HepG2 (cell line): ENCODE measurements at regions not wholly inside any gene's neighbourhood (a gene's known extent, or its start where the extent isn't known, plus 50 kb on each side); places are given as distances from the start of the nearest gene placed in this dataset.

ENCODE experiments used
- ATF7 ChIP-seq, 2 experiments: fragments of 450-650 bp in 1 of 2; sonication (generic) in 1 of 2; formaldehyde crosslinking in 1 of 2; IDR thresholded peaks; 2 replicates each; pipeline versions ENCODE4 v1.4.0 to v1.6.1; 2016 to 2020; ENCODE audit warnings: antibody characterized with exemption in 1 of 2, mild to moderate bottlenecking in 1 of 2, missing genetic modification reagents in 1 of 2
- CCAR2 ChIP-seq: fragments of 200-400 bp; formaldehyde crosslinking; optimal IDR thresholded peaks from 2 replicates; pipeline ENCODE3; 2018; ENCODE audit warnings: low read depth, mild to moderate bottlenecking, low read length, moderate library complexity
- GTF2F1 ChIP-seq: fragments of 150-350 bp; IDR thresholded peaks from 2 replicates; pipeline ENCODE4 v1.6.1; 2014; ENCODE audit warnings: low read length
- GTF3A ChIP-seq: sonication (generic); formaldehyde crosslinking; conservative IDR thresholded peaks from 2 replicates; pipeline ENCODE4 v1.4.0; 2020; ENCODE audit warnings: mild to moderate bottlenecking, missing genetic modification reagents
- HDAC1 ChIP-seq: sonication (generic); formaldehyde crosslinking; IDR thresholded peaks from 2 replicates; pipeline ENCODE4 v1.5.1; 2020; ENCODE audit warnings: mild to moderate bottlenecking, missing genetic modification reagents
- HHEX ChIP-seq: IDR thresholded peaks from 2 replicates; pipeline ENCODE4 v1.6.1; 2016; ENCODE audit warnings: control low read depth
- ISX ChIP-seq: sonication (generic); formaldehyde crosslinking; conservative IDR thresholded peaks from 2 replicates; pipeline ENCODE4 v1.5.0; 2020; ENCODE audit warnings: missing genetic modification reagents
- KDM4B ChIP-seq: sonication (generic); formaldehyde crosslinking; IDR thresholded peaks from 2 replicates; pipeline ENCODE4 v1.4.0; 2020; ENCODE audit warnings: missing genetic modification reagents
- KLF12 ChIP-seq: sonication (generic); formaldehyde crosslinking; IDR thresholded peaks from 2 replicates; pipeline ENCODE4 v1.4.0; 2020; ENCODE audit warnings: missing genetic modification reagents, borderline replicate concordance
- MNT ChIP-seq: fragments of 450-650 bp; IDR thresholded peaks from 2 replicates; pipeline ENCODE4 v1.6.1; 2016
- MTA1 ChIP-seq: sonication (generic); formaldehyde crosslinking; IDR thresholded peaks from 2 replicates; pipeline ENCODE4 v1.4.0; 2020; ENCODE audit warnings: missing genetic modification reagents, mild to moderate bottlenecking, borderline replicate concordance
- POGK ChIP-seq: sonication (generic); formaldehyde crosslinking; conservative IDR thresholded peaks from 2 replicates; pipeline ENCODE4 v1.8.0; 2022; ENCODE audit warnings: mild to moderate bottlenecking, moderate library complexity, missing genetic modification reagents
- PPARG ChIP-seq: conservative IDR thresholded peaks from 2 replicates; pipeline ENCODE4 v1.6.1; 2016; ENCODE audit warnings: missing biosample characterization, missing genetic modification reagents
- SNAPC4 ChIP-seq: sonication (generic); formaldehyde crosslinking; IDR thresholded peaks from 2 replicates; pipeline ENCODE4 v1.4.0; 2020; ENCODE audit warnings: mild to moderate bottlenecking, missing genetic modification reagents
- ZFP37 ChIP-seq: sonication (generic); formaldehyde crosslinking; IDR thresholded peaks from 2 replicates; pipeline ENCODE4 v1.4.0; 2020; ENCODE audit warnings: missing genetic modification reagents, borderline replicate concordance
- ZNF136 ChIP-seq: sonication (generic); formaldehyde crosslinking; IDR thresholded peaks from 2 replicates; pipeline ENCODE4 v1.8.1; 2022; ENCODE audit warnings: low read depth, mild to moderate bottlenecking, moderate library complexity, missing genetic modification reagents
- ZNF501 ChIP-seq: sonication (generic); formaldehyde crosslinking; IDR thresholded peaks from 2 replicates; pipeline ENCODE4 v1.5.1; 2020; ENCODE audit warnings: mild to moderate bottlenecking, moderate library complexity, missing genetic modification reagents
- ZNF550 ChIP-seq: sonication (generic); formaldehyde crosslinking; IDR thresholded peaks from 2 replicates; pipeline ENCODE4 v1.4.0; 2020; ENCODE audit warnings: mild to moderate bottlenecking, missing genetic modification reagents, borderline replicate concordance
- ZNF574 ChIP-seq: sonication (generic); formaldehyde crosslinking; IDR thresholded peaks from 2 replicates; pipeline ENCODE4 v1.4.0; 2020; ENCODE audit warnings: missing genetic modification reagents
- ZNF839 ChIP-seq: sonication (generic); formaldehyde crosslinking; IDR thresholded peaks from 2 replicates; pipeline ENCODE4 v1.4.0; 2020; ENCODE audit warnings: missing genetic modification reagents, mild to moderate bottlenecking, borderline replicate concordance
- ZNF850 ChIP-seq: sonication (generic); formaldehyde crosslinking; conservative IDR thresholded peaks from 2 replicates; pipeline ENCODE4 v1.9.0; 2021; ENCODE audit warnings: mild to moderate bottlenecking, missing genetic modification reagents

- TF ChIP-seq ZNF574 (no peak), KDM4B (CRISPR knock-in tag) (peak; percentile 79; the same call in 1 of the 2 replicates), KLF12 (CRISPR knock-in tag) (no peak), ZNF501 (CRISPR knock-in tag) (no peak), SNAPC4 (no peak), MNT (no peak), ATF7 (IDR thresholded peaks at IDR 0.05) (peak; percentile 91), ATF7 (CRISPR knock-in tag; IDR thresholded peaks at IDR 0.05) (peak; percentile 93; the same call in 1 of the 2 replicates), ZNF136 (CRISPR knock-in tag) (no peak), ZFP37 (CRISPR knock-in tag) (no peak), ISX (CRISPR knock-in tag) (no peak), ZNF550 (CRISPR knock-in tag) (no peak), HDAC1 (peak; percentile 64), MTA1 (CRISPR knock-in tag) (no peak), GTF2F1 (no peak), GTF3A (CRISPR knock-in tag) (no peak), PPARG (CRISPR knock-in tag) (peak; percentile 84), CCAR2 (no peak), ZNF850 (CRISPR knock-in tag) (no peak), POGK (CRISPR knock-in tag) (peak; percentile 66; the same call in 1 of the 2 replicates), ZNF839 (CRISPR knock-in tag) (no peak), HHEX (CRISPR knock-in tag) (peak; percentile 69)
Measured at GRCh38 chr17:13420878-13421277, 180.9 kb downstream of the HS3ST3A1 start (continued).
